Endothelial cell of umbilical vein (primary cell): ENCODE measurements at regions not wholly inside any gene's neighbourhood (a gene's known extent, or its start where the extent isn't known, plus 50 kb on each side); places are given as distances from the start of the nearest gene placed in this dataset.

Experiments
- BruUV-seq: library from RNA; stranded (reverse); fragments of 400-500 nt; replicated peaks from 2 replicates; lab custom pipeline; 2021; lab: Mats Ljungman, UMichigan
- CTCF ChIA-PET: fragments of 300-600, 350-600 bp; sonication (Branson Sonifier 250); formaldehyde crosslinking; loops from one replicate; lab custom pipeline; 2021; ENCODE audit warnings: antibody characterized with exemption, inconsistent platforms; lab: Charles Lee
- POLR2A ChIA-PET: fragments of 300-600, 350-600 bp; sonication (Branson Sonifier 250); formaldehyde crosslinking; loops from one replicate; lab custom pipeline; 2021; ENCODE audit warnings: antibody characterized with exemption, inconsistent platforms; lab: Charles Lee
- DNase-seq: peaks from one replicate; pipeline ENCODE4 v3.0.0-alpha.2; 2011; ENCODE audit warnings: low read depth, low spot score
- FAIRE-seq: peaks from 2 replicates; lab custom pipeline; 2011; peaks lifted over from hg19 to GRCh38; lab: Jason Lieb, UNC
- H2AFZ ChIP-seq: 2 replicates; pipeline ENCODE4 v1.6.0; 2012; ENCODE audit warnings: low read depth, low read length, control low read depth, inconsistent platforms
- H3K27ac ChIP-seq: 2 replicates; pipeline ENCODE4 v1.5.1; 2011; ENCODE audit warnings: low read depth, mild to moderate bottlenecking, control low read depth, low read length, moderate library complexity; ENCODE audit not compliant: insufficient read depth
- H3K27me3 ChIP-seq, 2 experiments: 2 replicates each; pipeline versions ENCODE4 v1.6.0 to v1.6.1; 2011; ENCODE audit warnings: low read length in 2 of 2, mixed read lengths in 1 of 2; ENCODE audit not compliant: control insufficient read depth in 2 of 2, insufficient read depth in 2 of 2
- H3K36me3 ChIP-seq, 2 experiments: 2 replicates in 1 of 2; 3 replicates in 1 of 2; pipeline ENCODE4 v1.5.1; 2011; ENCODE audit warnings: low read length in 2 of 2, mild to moderate bottlenecking in 1 of 2, moderate library complexity in 1 of 2; ENCODE audit not compliant: control insufficient read depth in 2 of 2, insufficient read depth in 2 of 2; ENCODE audit errors: extremely low read depth in 1 of 2
- H3K4me1 ChIP-seq: 3 replicates; pipeline ENCODE4 v1.5.1; 2011; ENCODE audit warnings: mild to moderate bottlenecking, low read length; ENCODE audit not compliant: control insufficient read depth, insufficient read depth; ENCODE audit errors: extremely low read depth
- H3K4me2 ChIP-seq: 2 replicates; pipeline ENCODE4 v1.6.1; 2011; ENCODE audit warnings: low read length, control low read depth, mixed read lengths; ENCODE audit not compliant: insufficient read depth
- H3K4me3 ChIP-seq, 3 experiments: fragments of 200-600 bp in 1 of 3; sonication (generic), shearing (Covaris generic) in 1 of 3; replicated peaks in 1 of 3; 2 replicates each; pipeline ENCODE4 v1.5.1; 2011 to 2016; ENCODE audit warnings: control low read depth in 3 of 3, low read length in 3 of 3, mild to moderate bottlenecking in 2 of 3, inconsistent platforms in 1 of 3, low read depth in 1 of 3, moderate library complexity in 1 of 3; ENCODE audit not compliant: insufficient read depth in 1 of 3
- H3K79me2 ChIP-seq: 2 replicates; pipeline ENCODE4 v1.6.0; 2012; ENCODE audit warnings: low read length, inconsistent platforms; ENCODE audit not compliant: control insufficient read depth, insufficient read depth
- H3K9ac ChIP-seq: replicated peaks from 2 replicates; pipeline ENCODE3; 2011; ENCODE audit warnings: low read length, control low read depth; ENCODE audit not compliant: insufficient read depth; ENCODE audit errors: extremely low read depth
- H3K9me1 ChIP-seq: replicated peaks from 3 replicates; pipeline ENCODE4 v1.6.0; 2011; ENCODE audit warnings: mild to moderate bottlenecking, low read length; ENCODE audit not compliant: control insufficient read depth, insufficient read depth; ENCODE audit errors: extremely low read depth
- H3K9me3 ChIP-seq: replicated peaks from 2 replicates; pipeline ENCODE4 v1.5.1; 2012; ENCODE audit warnings: low read length, inconsistent platforms; ENCODE audit not compliant: control insufficient read depth, insufficient read depth
- H4K20me1 ChIP-seq: replicated peaks from 2 replicates; pipeline ENCODE3; 2011; ENCODE audit warnings: mild to moderate bottlenecking, low read length; ENCODE audit not compliant: control insufficient read depth, insufficient read depth; ENCODE audit errors: extremely low read depth
- CTCF ChIP-seq, 2 donors: IDR thresholded peaks; 1 replicate in 1 of 2; 2 replicates in 1 of 2; pipeline ENCODE4 v1.5.1; 2011; ENCODE audit warnings: low read length in 2 of 2, mild to moderate bottlenecking in 2 of 2, moderate library complexity in 2 of 2, control low read depth in 1 of 2, inconsistent platforms in 1 of 2, low read depth in 1 of 2; ENCODE audit not compliant: insufficient read depth in 1 of 2; ENCODE audit errors: extremely low read depth in 1 of 2
- EZH2 ChIP-seq: IDR thresholded peaks from 2 replicates; pipeline ENCODE4 v1.6.1; 2012; ENCODE audit warnings: borderline replicate concordance, low read depth, mild to moderate bottlenecking, moderate library complexity, low read length, inconsistent platforms; ENCODE audit not compliant: severe bottlenecking
- FOS ChIP-seq: IDR thresholded peaks from 2 replicates; pipeline ENCODE4 v1.6.1; 2011; ENCODE audit warnings: mild to moderate bottlenecking, low read length, moderate library complexity, borderline replicate concordance; ENCODE audit not compliant: insufficient read depth
- GATA2 ChIP-seq: IDR thresholded peaks from 2 replicates; pipeline ENCODE4 v1.7.0; 2011; ENCODE audit warnings: low read depth, mild to moderate bottlenecking, moderate library complexity, mixed read lengths, low read length; ENCODE audit not compliant: insufficient read length, insufficient read depth
- JUN ChIP-seq: IDR thresholded peaks from 2 replicates; pipeline ENCODE4 v1.6.1; 2011; ENCODE audit warnings: borderline replicate concordance, low read depth; ENCODE audit not compliant: insufficient read length, insufficient read depth
- MYC ChIP-seq: IDR thresholded peaks from one replicate; pipeline ENCODE4 v1.6.1; 2011; ENCODE audit warnings: mild to moderate bottlenecking, low read depth, low read length
- POLR2A ChIP-seq: IDR thresholded peaks from 2 replicates; pipeline ENCODE4 v1.6.1; 2012; ENCODE audit warnings: low read depth, mild to moderate bottlenecking, control low read depth, low read length
- POLR2AphosphoS5 ChIP-seq: IDR thresholded peaks from 2 replicates; pipeline ENCODE4 v1.6.1; 2012; ENCODE audit warnings: low read depth, mild to moderate bottlenecking, control low read depth, low read length, moderate library complexity; ENCODE audit not compliant: insufficient read depth
- dilution Hi-C: fragments of 300-500 bp; cut with MboI; formaldehyde crosslinking; loops from one replicate; pipeline ENCODE4 v1.15.0; 2019; ENCODE audit warnings: low sequenced_read_pairs; ENCODE audit not compliant: extremely low pct_ligation_motif_present
- intact Hi-C: fragments of 100-400 bp; cut with micrococcal nuclease; formaldehyde crosslinking; loops from one replicate; pipeline ENCODE4 v1.10.0; 2022
- TF ChIP-seq, protein P1 (sequence below): IDR thresholded peaks from 2 replicates; pipeline ENCODE4 v1.6.1; 2011; ENCODE audit not compliant: insufficient read depth, insufficient read length

- no peak for FAIRE-seq
Measured at GRCh38 chr1:25043228-25043580, 113.1 kb upstream of the RUNX3 start.

More at GRCh38 chr1:25043228-25043580, 113.1 kb upstream of the RUNX3 start:
- Histone ChIP-seq H3K9me1 (no peaks in the 10 kb centered on the region), H4K20me1 (no peaks in the 10 kb centered on the region), H3K4me3 (no peak overlapping the region), H2AFZ (no peak overlapping the region), H3K79me2 (no peaks in the 10 kb centered on the region), H3K4me1 (no peaks in the 10 kb centered on the region), H3K4me2 (no peak overlapping the region), H3K9me3 (no peaks in the 10 kb centered on the region), H3K9ac (no peak overlapping the region), H3K27me3 (no peaks in the 10 kb centered on the region), H3K36me3 (no peaks in the 10 kb centered on the region), H3K27ac (no peak overlapping the region)
- no peak for TF ChIP-seq GATA2
- TF ChIP-seq CTCF (IDR thresholded peaks at IDR 0.05; ENCODE audit: extremely low read depth in 1 of 2, insufficient read depth in 1 of 2, low read depth in 1 of 2, low read length in 2 of 2): no peak
- TF ChIP-seq EZH2: no peak
- no peak for TF ChIP-seq JUN
- TF ChIP-seq MYC: no peak
- no peak for TF ChIP-seq POLR2AphosphoS5
- TF ChIP-seq POLR2A: no peak
- no peak for TF ChIP-seq FOS
- TF ChIP-seq, protein P1, sequence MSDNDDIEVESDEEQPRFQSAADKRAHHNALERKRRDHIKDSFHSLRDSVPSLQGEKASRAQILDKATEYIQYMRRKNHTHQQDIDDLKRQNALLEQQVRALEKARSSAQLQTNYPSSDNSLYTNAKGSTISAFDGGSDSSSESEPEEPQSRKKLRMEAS: no peak
- ChIA-PET CTCF (interaction anchor here (1.1 kb wide), 1 partner anchor 38 kb away, joined by 3 read pairs; no protein-coding TSS in a partner anchor), POLR2A (no interaction called here)
- intact Hi-C loops: no loop called here
- no peak for DNase-seq
- dilution Hi-C loops: loop anchor here (10.0 kb wide), 1 partner anchor 58 kb away; no protein-coding TSS in a partner anchor
- BruUV-seq: no TSS peak
